PFSK-1 (cell line): ENCODE measurements at regions not wholly inside any gene's neighbourhood (a gene's known extent, or its start where the extent isn't known, plus 50 kb on each side); places are given as distances from the start of the nearest gene placed in this dataset.

Experiments used
- FOXP2 ChIP-seq: optimal IDR thresholded peaks from 2 replicates; pipeline ENCODE3; 2011; ENCODE audit warnings: borderline replicate concordance, control low read depth, inconsistent platforms; ENCODE audit not compliant: insufficient read depth; ENCODE audit errors: extremely low read length, extremely low read depth
- POLR2AphosphoS5 ChIP-seq: IDR thresholded peaks from 2 replicates; pipeline ENCODE4 v1.6.1; 2012; ENCODE audit warnings: low read depth, mild to moderate bottlenecking, control low read depth, low read length, moderate library complexity
- REST ChIP-seq, 2 experiments: IDR thresholded peaks; 2 replicates each; pipeline versions ENCODE4 v1.6.1 to v1.8.0; 2011 to 2012; ENCODE audit warnings: low read depth in 2 of 2, low read length in 2 of 2, control low read depth in 1 of 2, inconsistent platforms in 1 of 2, mild to moderate bottlenecking in 1 of 2, moderate library complexity in 1 of 2; ENCODE audit not compliant: insufficient read depth in 1 of 2
- SIN3A ChIP-seq: IDR thresholded peaks from 2 replicates; pipeline ENCODE4 v1.6.1; 2012; ENCODE audit warnings: mild to moderate bottlenecking, low read length, moderate library complexity, borderline replicate concordance; ENCODE audit not compliant: insufficient read depth
- TAF1 ChIP-seq: IDR thresholded peaks from 2 replicates; pipeline ENCODE4 v1.6.1; 2012; ENCODE audit warnings: low read length, control low read depth, borderline replicate concordance; ENCODE audit not compliant: insufficient read depth

- TF ChIP-seq TAF1 (no peak), SIN3A (no peak), REST (IDR thresholded peaks at IDR 0.05; ENCODE audit: insufficient read depth in 1 of 2, low read depth in 2 of 2, low read length in 2 of 2) (no peak), FOXP2 (no peak), POLR2AphosphoS5 (no peak)
These were observed 308.5 kb upstream of the KLF12 start for GRCh38 chr13:74442751-74443150.

- TF ChIP-seq TAF1 (no peak), SIN3A (no peak), POLR2AphosphoS5 (no peak), FOXP2 (no peak), REST (IDR thresholded peaks at IDR 0.05; ENCODE audit: insufficient read depth in 1 of 2, low read depth in 2 of 2, low read length in 2 of 2) (no peak)
These were observed 304.7 kb upstream of the KLF12 start for GRCh38 chr13:74438901-74439300.

- TF ChIP-seq SIN3A (no peak), FOXP2 (no peak)
These were observed 300.6 kb upstream of the KLF12 start for GRCh38 chr13:74434782-74435181.

GRCh38 chr13:74424455-74424854 lies 290.3 kb upstream of the KLF12 start:
- no peak for TF ChIP-seq POLR2AphosphoS5
- TF ChIP-seq TAF1: no peak
- TF ChIP-seq SIN3A: no peak
- no peak for TF ChIP-seq REST (IDR thresholded peaks at IDR 0.05; ENCODE audit: insufficient read depth in 1 of 2, low read depth in 2 of 2, low read length in 2 of 2)
- no peak for TF ChIP-seq FOXP2

- TF ChIP-seq FOXP2: no peak
- no peak for TF ChIP-seq SIN3A
- TF ChIP-seq POLR2AphosphoS5: no peak
These were observed 289.2 kb upstream of the KLF12 start for GRCh38 chr13:74423434-74423833.

- TF ChIP-seq TAF1: no peak
- TF ChIP-seq REST (IDR thresholded peaks at IDR 0.05; ENCODE audit: insufficient read depth in 1 of 2, low read depth in 2 of 2, low read length in 2 of 2): no peak
- no peak for TF ChIP-seq SIN3A
- no peak for TF ChIP-seq POLR2AphosphoS5
- no peak for TF ChIP-seq FOXP2
These were observed 280.3 kb upstream of the KLF12 start for GRCh38 chr13:74414458-74414857.
